ENCODE measurements at regions not wholly inside any gene's neighbourhood (a gene's known extent, or its start where the extent isn't known, plus 50 kb on each side); places are given as distances from the start of the nearest gene placed in this dataset.

GRCh38 chr2:14023558-14023957 lies 609.0 kb upstream of the LRATD1 start:
- no peak for TF ChIP-seq CTCF (IDR thresholded peaks at IDR 0.05; ENCODE audit: control extremely low read depth in 1 of 3, insufficient read depth in 1 of 3, low read depth in 1 of 3, low read length in 3 of 3)
- TF ChIP-seq EP300 (IDR thresholded peaks at IDR 0.05; ENCODE audit: borderline replicate concordance in 1 of 2, low read depth in 2 of 2, low read length in 2 of 2) = no peak
- TF ChIP-seq EZH2 (IDR thresholded peaks at IDR 0.05; ENCODE audit: low read depth, low read length, severe bottlenecking) = no peak
- TF ChIP-seq POLR2A (IDR thresholded peaks at IDR 0.05; ENCODE audit: control extremely low read depth in 1 of 2, low read depth in 2 of 2, low read length in 2 of 2) = no peak
- TF ChIP-seq CBX5 (IDR thresholded peaks at IDR 0.05; ENCODE audit: low read depth, low read length) = no peak
- no peak for TF ChIP-seq POLR2AphosphoS5 (IDR thresholded peaks at IDR 0.05; ENCODE audit: low read depth, low read length)
- TF ChIP-seq BCL11A (IDR thresholded peaks at IDR 0.05; ENCODE audit: low read depth in 2 of 2, low read length in 2 of 2) = no peak
- no peak for TF ChIP-seq SP1 (IDR thresholded peaks at IDR 0.05; ENCODE audit: low read depth, low read length)
- no peak for TF ChIP-seq CHD2 (IDR thresholded peaks at IDR 0.05; ENCODE audit: low read length)
- no peak for TF ChIP-seq TCF12 (IDR thresholded peaks at IDR 0.05; ENCODE audit: low read depth, low read length)
- no peak for TF ChIP-seq RFX5 (IDR thresholded peaks at IDR 0.05; ENCODE audit: borderline replicate concordance, low read depth, low read length)
- TF ChIP-seq CHD1 (IDR thresholded peaks at IDR 0.05; ENCODE audit: low read depth, low read length) = no peak

Data from H1 (cell line).